ENCODE measurements at regions not wholly inside any gene's neighbourhood (a gene's known extent, or its start where the extent isn't known, plus 50 kb on each side); places are given as distances from the start of the nearest gene placed in this dataset.

- TF ChIP-seq SUZ12 (IDR thresholded peaks at IDR 0.05; ENCODE audit: unreplicated experiment) = no peak
- no peak for TF ChIP-seq E2F8 (IDR thresholded peaks at IDR 0.05; ENCODE audit: low read depth, partially characterized antibody)
- TF ChIP-seq NR2C1 (IDR thresholded peaks at IDR 0.05) = no peak
- no peak for TF ChIP-seq ZNF217 (IDR thresholded peaks at IDR 0.05)
- no peak for TF ChIP-seq POU2F2 (IDR thresholded peaks at IDR 0.05; ENCODE audit: borderline replicate concordance, low read depth, low read length)
- TF ChIP-seq POLR2A (IDR thresholded peaks at IDR 0.05; ENCODE audit: low read depth, low read length) = no peak
Observed at GRCh38 chr6:8334113-8334512, 101.2 kb downstream of the SLC35B3 start.
